Prostate gland (tissue), 2 donors: ENCODE measurements at regions not wholly inside any gene's neighbourhood (a gene's known extent, or its start where the extent isn't known, plus 50 kb on each side); places are given as distances from the start of the nearest gene placed in this dataset.

ENCODE experiments used
- POLR2A ChIP-seq: fragments of 450-650 bp; IDR thresholded peaks from one replicate; pipeline ENCODE4 v1.6.1; 2016; ENCODE audit warnings: antibody characterized with exemption, mild to moderate bottlenecking
- TF ChIP-seq, protein P1 (sequence below), 4 experiments: fragments of 200-600 bp in 2 of 4; fragments of 450-650 bp in 2 of 4; sonication (generic) in 2 of 4; IDR thresholded peaks; 1 replicate in 3 of 4; 2 replicates in 1 of 4; pipeline ENCODE4 v1.5.1; 2016 to 2019; ENCODE audit warnings: antibody characterized with exemption in 4 of 4, mild to moderate bottlenecking in 2 of 4, moderate library complexity in 2 of 4

DNA sequence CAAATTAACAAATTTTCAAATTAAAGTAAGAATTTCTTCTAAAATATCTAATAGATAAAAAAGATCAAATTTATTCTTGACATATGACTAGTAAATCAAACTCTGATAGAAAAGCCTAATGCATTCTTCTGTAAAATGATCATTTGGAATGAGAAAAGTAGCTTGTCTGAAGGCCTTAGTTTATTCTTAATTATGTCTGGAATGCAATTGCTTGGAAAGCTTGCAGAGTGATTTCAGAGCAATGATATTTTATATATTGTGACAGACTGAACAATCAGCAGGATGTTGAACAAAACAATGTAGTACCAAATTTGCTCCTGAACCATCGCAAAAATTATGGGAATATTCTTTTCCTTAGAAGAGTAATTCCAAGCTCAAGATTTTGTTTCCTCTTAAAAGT is 789.6 kb upstream of the NOVA1 start:
- TF ChIP-seq, protein P1, sequence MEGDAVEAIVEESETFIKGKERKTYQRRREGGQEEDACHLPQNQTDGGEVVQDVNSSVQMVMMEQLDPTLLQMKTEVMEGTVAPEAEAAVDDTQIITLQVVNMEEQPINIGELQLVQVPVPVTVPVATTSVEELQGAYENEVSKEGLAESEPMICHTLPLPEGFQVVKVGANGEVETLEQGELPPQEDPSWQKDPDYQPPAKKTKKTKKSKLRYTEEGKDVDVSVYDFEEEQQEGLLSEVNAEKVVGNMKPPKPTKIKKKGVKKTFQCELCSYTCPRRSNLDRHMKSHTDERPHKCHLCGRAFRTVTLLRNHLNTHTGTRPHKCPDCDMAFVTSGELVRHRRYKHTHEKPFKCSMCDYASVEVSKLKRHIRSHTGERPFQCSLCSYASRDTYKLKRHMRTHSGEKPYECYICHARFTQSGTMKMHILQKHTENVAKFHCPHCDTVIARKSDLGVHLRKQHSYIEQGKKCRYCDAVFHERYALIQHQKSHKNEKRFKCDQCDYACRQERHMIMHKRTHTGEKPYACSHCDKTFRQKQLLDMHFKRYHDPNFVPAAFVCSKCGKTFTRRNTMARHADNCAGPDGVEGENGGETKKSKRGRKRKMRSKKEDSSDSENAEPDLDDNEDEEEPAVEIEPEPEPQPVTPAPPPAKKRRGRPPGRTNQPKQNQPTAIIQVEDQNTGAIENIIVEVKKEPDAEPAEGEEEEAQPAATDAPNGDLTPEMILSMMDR (IDR thresholded peaks at IDR 0.05) = no peak
- TF ChIP-seq POLR2A = no peak
